ENCODE measurements at regions not wholly inside any gene's neighbourhood (a gene's known extent, or its start where the extent isn't known, plus 50 kb on each side); places are given as distances from the start of the nearest gene placed in this dataset.
"Not testable (repeated sequence)": the region's sequence is repeated elsewhere in the genome, so short reads cannot be mapped to it uniquely, and the experiment has no call there.

GRCh38 chr3:84637272-84637671, 321.5 kb upstream of the CADM2 start:
- in situ Hi-C loops (cut with MboI; ENCODE audit: low sequenced_read_pairs): no loop called here

- in situ Hi-C loops (cut with MboI; ENCODE audit: low sequenced_read_pairs): no loop called here
These were observed 292.3 kb upstream of the CADM2 start for GRCh38 chr3:84666468-84666867.

GRCh38 chr3:84679211-84679610, 279.6 kb upstream of the CADM2 start:
- in situ Hi-C loops (cut with MboI; ENCODE audit: low sequenced_read_pairs): no loop called here

- in situ Hi-C loops (cut with MboI; ENCODE audit: low sequenced_read_pairs): no loop called here
These were observed 278.1 kb upstream of the CADM2 start for GRCh38 chr3:84680700-84681099.

- in situ Hi-C loops (cut with MboI; ENCODE audit: low sequenced_read_pairs): no loop called here
These were observed 275.3 kb upstream of the CADM2 start for GRCh38 chr3:84683493-84683892.

GRCh38 chr3:84685467-84685866, 273.3 kb upstream of the CADM2 start:
- in situ Hi-C loops (cut with MboI; ENCODE audit: low sequenced_read_pairs): no loop called here

- in situ Hi-C loops (cut with MboI; ENCODE audit: low sequenced_read_pairs): no loop called here
These were observed 266.5 kb upstream of the CADM2 start for GRCh38 chr3:84692261-84692660.

- in situ Hi-C loops (cut with MboI; ENCODE audit: low sequenced_read_pairs): not testable (repeated sequence)
These were observed 248.5 kb upstream of the CADM2 start for GRCh38 chr3:84710288-84710687.

GRCh38 chr3:84717894-84718293, 240.9 kb upstream of the CADM2 start:
- in situ Hi-C loops (cut with MboI; ENCODE audit: low sequenced_read_pairs): no loop called here

GRCh38 chr3:84724877-84725276, 233.9 kb upstream of the CADM2 start:
- in situ Hi-C loops (cut with MboI; ENCODE audit: low sequenced_read_pairs): no loop called here

GRCh38 chr3:84727616-84728015, 231.2 kb upstream of the CADM2 start:
- in situ Hi-C loops (cut with MboI; ENCODE audit: low sequenced_read_pairs): no loop called here

- in situ Hi-C loops (cut with MboI; ENCODE audit: low sequenced_read_pairs): not testable (repeated sequence)
These were observed 224.1 kb upstream of the CADM2 start for GRCh38 chr3:84734731-84735130.

- in situ Hi-C loops (cut with MboI; ENCODE audit: low sequenced_read_pairs): no loop called here
These were observed 220.7 kb upstream of the CADM2 start for GRCh38 chr3:84738086-84738485.

GRCh38 chr3:84742915-84743425, 215.8 kb upstream of the CADM2 start:
- in situ Hi-C loops (cut with MboI; ENCODE audit: low sequenced_read_pairs): no loop called here

- in situ Hi-C loops (cut with MboI; ENCODE audit: low sequenced_read_pairs): no loop called here
These were observed 214.7 kb upstream of the CADM2 start for GRCh38 chr3:84744130-84744529.

GRCh38 chr3:84755860-84756259, 202.9 kb upstream of the CADM2 start:
- in situ Hi-C loops (cut with MboI; ENCODE audit: low sequenced_read_pairs): loop anchor here (25.0 kb wide), 1 partner anchor 194 kb away; no protein-coding TSS in a partner anchor

- in situ Hi-C loops (cut with MboI; ENCODE audit: low sequenced_read_pairs): loop anchor here (25.0 kb wide), 1 partner anchor 197 kb away; no protein-coding TSS in a partner anchor
These were observed 199.4 kb upstream of the CADM2 start for GRCh38 chr3:84759361-84759760.

GRCh38 chr3:84772841-84773240, 185.9 kb upstream of the CADM2 start:
- in situ Hi-C loops (cut with MboI; ENCODE audit: low sequenced_read_pairs): loop anchor here (25.0 kb wide), 1 partner anchor 211 kb away; no protein-coding TSS in a partner anchor

GRCh38 chr3:84783281-84783680, 175.5 kb upstream of the CADM2 start:
- in situ Hi-C loops (cut with MboI; ENCODE audit: low sequenced_read_pairs): no loop called here

GRCh38 chr3:84789961-84790360, 168.8 kb upstream of the CADM2 start:
- in situ Hi-C loops (cut with MboI; ENCODE audit: low sequenced_read_pairs): no loop called here

GRCh38 chr3:84806958-84807357, 151.8 kb upstream of the CADM2 start:
- in situ Hi-C loops (cut with MboI; ENCODE audit: low sequenced_read_pairs): no loop called here

GRCh38 chr3:84820126-84820525, 138.7 kb upstream of the CADM2 start:
- in situ Hi-C loops (cut with MboI; ENCODE audit: low sequenced_read_pairs): no loop called here

GRCh38 chr3:84820906-84821305, 137.9 kb upstream of the CADM2 start:
- in situ Hi-C loops (cut with MboI; ENCODE audit: low sequenced_read_pairs): no loop called here

Data from HL-60/S4 treated with retinoic acid at 250 ng/mL for 4 days and 3 days (cell line).